Sigmoid colon (tissue), 6 donors: ENCODE measurements at regions not wholly inside any gene's neighbourhood (a gene's known extent, or its start where the extent isn't known, plus 50 kb on each side); places are given as distances from the start of the nearest gene placed in this dataset.
"Not testable (repeated sequence)": the region's sequence is repeated elsewhere in the genome, so short reads cannot be mapped to it uniquely, and the experiment has no call there.

Experiments
- DNase-seq: peaks from one replicate; pipeline ENCODE4 v3.0.0-alpha.2; 2019
- H3K27ac ChIP-seq, 4 donors: fragments of 200-600 bp; sonication (generic); one replicate each; pipeline ENCODE4 v1.5.1; 2016 to 2019; ENCODE audit warnings: mild to moderate bottlenecking in 1 of 4
- H3K27me3 ChIP-seq, 3 donors: fragments of 200-600 bp; sonication (generic); one replicate each; pipeline ENCODE4 v1.5.1; 2019; ENCODE audit warnings: mild to moderate bottlenecking in 1 of 3
- H3K36me3 ChIP-seq, 4 donors: fragments of 200-600 bp; sonication (generic); one replicate each; pipeline ENCODE4 v1.5.1; 2016 to 2019
- H3K4me1 ChIP-seq, 4 donors: fragments of 200-600 bp; sonication (generic); one replicate each; pipeline ENCODE4 v1.5.1; 2017 to 2019
- H3K4me3 ChIP-seq, 4 donors: fragments of 200-600 bp; sonication (generic); one replicate each; pipeline ENCODE4 v1.5.1; 2017 to 2019; ENCODE audit warnings: mild to moderate bottlenecking in 2 of 4, moderate library complexity in 1 of 4
- H3K9me3 ChIP-seq, 4 donors: fragments of 200-600 bp in 3 of 4; sonication (generic) in 3 of 4; one replicate each; pipeline versions ENCODE4 v1.5.1 to v1.6.1; 2013 to 2019
- EP300 ChIP-seq, 4 donors: sonication (generic); formaldehyde crosslinking; IDR thresholded peaks; one replicate each; pipeline ENCODE4 v1.6.1; 2017; ENCODE audit warnings: antibody characterized with exemption in 4 of 4
- POLR2A ChIP-seq, 2 donors: fragments of 450-650 bp; IDR thresholded peaks; one replicate each; pipeline ENCODE4 v1.6.1; 2016; ENCODE audit warnings: antibody characterized with exemption in 2 of 2, mild to moderate bottlenecking in 2 of 2, moderate library complexity in 2 of 2
- POLR2AphosphoS5 ChIP-seq, 4 donors: sonication (generic); formaldehyde crosslinking; IDR thresholded peaks; one replicate each; pipeline ENCODE4 v1.6.1; 2017; ENCODE audit warnings: antibody characterized with exemption in 4 of 4
- WGBS, 2 donors: extraction: QIAGEN DNeasy Blood & Tissue Kit; methylation state at CpG; one replicate each; pipeline ENCODE4 v1.1.7; 2013; 5-methylcytosine and 5-hydroxymethylcytosine counted together
- intact Hi-C: fragments of 100-400 bp; cut with DNase I; formaldehyde crosslinking; loops from one replicate; pipeline ENCODE4 v1.15.1; 2023
- TF ChIP-seq, protein P1 (sequence below), 4 experiments: fragments of 450-650 bp in 3 of 4; fragments of 200-600 bp in 1 of 4; IDR thresholded peaks; one replicate each; pipeline ENCODE4 v1.5.1; 2016 to 2019; ENCODE audit warnings: antibody characterized with exemption in 4 of 4, mild to moderate bottlenecking in 3 of 4, moderate library complexity in 2 of 4
- donor health status: healthy with polysubstance abuse.
- donor health status: healthy.

DNA sequence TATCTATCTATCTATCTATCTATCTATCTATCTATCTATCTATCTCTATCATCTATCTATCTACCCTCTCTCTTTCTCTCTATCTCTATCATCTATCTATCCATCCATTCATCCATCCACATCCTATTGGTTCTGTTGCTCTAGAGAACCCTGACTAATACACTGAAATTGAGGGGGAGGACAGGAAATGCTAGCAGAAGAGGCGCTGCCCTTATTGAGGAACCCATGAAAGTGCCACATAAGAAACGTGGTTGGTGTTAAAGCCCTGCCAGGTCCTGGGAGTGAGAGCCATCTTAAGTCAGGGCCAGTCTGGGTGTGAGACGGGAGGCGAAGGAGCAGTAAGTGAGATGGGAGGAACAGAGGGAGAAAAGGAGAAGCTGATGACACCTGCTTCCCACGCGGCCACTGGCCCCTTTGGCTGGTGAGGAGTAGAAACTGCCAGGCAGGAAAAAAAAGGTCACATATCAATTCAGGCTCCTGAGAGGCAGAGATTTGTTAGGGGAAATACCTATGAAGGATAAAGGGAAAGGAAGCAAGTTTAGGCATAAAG is 87.9 kb upstream of the PLET1 start:
- Histone ChIP-seq H3K27me3 (no peaks in the 10 kb centered on the region), H3K27ac (no peak overlapping the region), H3K36me3 (no peaks in the 10 kb centered on the region), H3K4me1 (peaks cover 0 to 14% (median 4%) of the 10 kb centered on the region in 4 donors), H3K4me3 (no peak overlapping the region), H3K9me3 (peaks cover 0 to 2% (median 0%) of the 10 kb centered on the region in 4 donors)
- no peak for DNase-seq
- intact Hi-C loops = no loop called here
- no peak for TF ChIP-seq POLR2AphosphoS5 (IDR thresholded peaks at IDR 0.05)
- TF ChIP-seq POLR2A (IDR thresholded peaks at IDR 0.05) = no peak
- TF ChIP-seq EP300 (IDR thresholded peaks at IDR 0.05) = no peak
- TF ChIP-seq, protein P1, sequence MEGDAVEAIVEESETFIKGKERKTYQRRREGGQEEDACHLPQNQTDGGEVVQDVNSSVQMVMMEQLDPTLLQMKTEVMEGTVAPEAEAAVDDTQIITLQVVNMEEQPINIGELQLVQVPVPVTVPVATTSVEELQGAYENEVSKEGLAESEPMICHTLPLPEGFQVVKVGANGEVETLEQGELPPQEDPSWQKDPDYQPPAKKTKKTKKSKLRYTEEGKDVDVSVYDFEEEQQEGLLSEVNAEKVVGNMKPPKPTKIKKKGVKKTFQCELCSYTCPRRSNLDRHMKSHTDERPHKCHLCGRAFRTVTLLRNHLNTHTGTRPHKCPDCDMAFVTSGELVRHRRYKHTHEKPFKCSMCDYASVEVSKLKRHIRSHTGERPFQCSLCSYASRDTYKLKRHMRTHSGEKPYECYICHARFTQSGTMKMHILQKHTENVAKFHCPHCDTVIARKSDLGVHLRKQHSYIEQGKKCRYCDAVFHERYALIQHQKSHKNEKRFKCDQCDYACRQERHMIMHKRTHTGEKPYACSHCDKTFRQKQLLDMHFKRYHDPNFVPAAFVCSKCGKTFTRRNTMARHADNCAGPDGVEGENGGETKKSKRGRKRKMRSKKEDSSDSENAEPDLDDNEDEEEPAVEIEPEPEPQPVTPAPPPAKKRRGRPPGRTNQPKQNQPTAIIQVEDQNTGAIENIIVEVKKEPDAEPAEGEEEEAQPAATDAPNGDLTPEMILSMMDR (IDR thresholded peaks at IDR 0.05) = no peak
- 81 to 88% methylated on average over 6 of the region's 6 CpGs for WGBS, 2 donors

DNA sequence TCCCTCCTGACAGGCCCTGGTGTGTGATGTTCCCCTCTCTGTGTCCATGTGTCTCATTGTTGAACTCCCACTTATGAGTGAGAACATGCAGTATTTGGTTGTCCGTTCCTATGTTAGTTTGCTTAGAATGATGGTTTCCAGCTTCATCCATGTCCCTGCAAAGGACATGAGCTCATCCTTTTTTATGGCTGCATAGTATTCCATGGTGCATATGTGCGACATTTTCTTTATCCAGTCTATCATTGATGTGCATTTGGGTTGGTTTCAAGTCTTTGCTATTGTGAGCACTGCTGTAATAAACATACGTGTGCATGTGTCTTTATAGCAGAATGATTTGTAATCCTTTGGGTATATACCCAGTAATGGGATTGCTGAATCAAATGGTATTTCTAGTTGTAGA is 90.8 kb upstream of the PLET1 start:
- H3K36me3 ChIP-seq, DNase-seq, H3K4me3 ChIP-seq, H3K27ac ChIP-seq, H3K9me3 ChIP-seq, H3K4me1 ChIP-seq, intact Hi-C loops, H3K27me3 ChIP-seq: not testable (repeated sequence)
- WGBS, 2 donors = 95 to 96% methylated on average over 3 of the region's 3 CpGs

DNA sequence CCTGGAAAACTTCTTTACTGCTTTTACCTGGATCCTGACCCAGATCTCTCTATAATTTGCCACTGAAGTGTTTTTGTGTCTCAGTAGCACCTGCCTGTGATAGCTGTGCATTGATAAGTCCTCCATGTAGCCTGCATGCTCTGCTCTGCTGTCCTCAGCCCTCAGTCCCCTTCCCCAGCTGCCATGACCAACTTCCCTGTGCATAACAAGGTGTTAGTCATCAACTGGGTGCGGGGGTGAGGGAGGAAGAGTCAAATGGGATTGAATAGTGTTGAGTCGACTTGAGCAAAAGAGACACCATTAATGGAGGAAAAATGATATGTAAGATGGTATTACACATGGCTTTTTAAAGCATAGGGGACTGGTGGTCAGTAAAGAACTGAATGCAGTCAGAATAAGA is 92.2 kb upstream of the PLET1 start:
- 84 to 87% methylated on average over 2 of the region's 2 CpGs for WGBS, 2 donors
- H3K9me3 ChIP-seq = peaks cover 0 to 2% (median 0%) of the 10 kb centered on the region in 4 donors
- no peaks in the 10 kb centered on the region for H3K27me3 ChIP-seq
- H3K4me3 ChIP-seq = no peak overlapping the region
- no peaks in the 10 kb centered on the region for H3K4me1 ChIP-seq
- intact Hi-C loops = no loop called here
- DNase-seq = no peak
- H3K27ac ChIP-seq = no peak overlapping the region
- H3K36me3 ChIP-seq = no peaks in the 10 kb centered on the region
- TF ChIP-seq, protein P1 (IDR thresholded peaks at IDR 0.05) = no peak
- no peak for TF ChIP-seq POLR2A (IDR thresholded peaks at IDR 0.05)

DNA sequence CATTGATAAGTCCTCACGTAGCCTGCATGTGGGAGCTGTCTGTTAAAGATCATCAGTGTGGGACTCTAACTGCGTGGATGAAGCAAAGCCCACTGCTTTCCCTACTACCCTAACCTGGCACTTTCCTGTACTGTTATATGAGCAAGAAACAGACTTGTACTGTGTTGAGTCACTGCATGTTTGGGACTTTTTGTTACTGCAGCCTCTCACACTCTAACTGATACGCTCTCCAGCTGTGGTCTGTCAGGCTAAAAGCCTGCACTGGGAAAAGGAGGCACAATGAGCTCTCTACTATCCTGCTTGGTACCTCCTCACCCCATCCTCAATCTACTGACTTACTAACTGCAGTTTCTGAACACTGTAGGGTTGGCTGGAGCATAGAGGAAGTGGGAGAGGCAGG is 93.7 kb upstream of the PLET1 start:
- WGBS, 2 donors = 93 to 95% methylated on average over 3 of the region's 3 CpGs
- no peak for TF ChIP-seq POLR2A (IDR thresholded peaks at IDR 0.05)

DNA sequence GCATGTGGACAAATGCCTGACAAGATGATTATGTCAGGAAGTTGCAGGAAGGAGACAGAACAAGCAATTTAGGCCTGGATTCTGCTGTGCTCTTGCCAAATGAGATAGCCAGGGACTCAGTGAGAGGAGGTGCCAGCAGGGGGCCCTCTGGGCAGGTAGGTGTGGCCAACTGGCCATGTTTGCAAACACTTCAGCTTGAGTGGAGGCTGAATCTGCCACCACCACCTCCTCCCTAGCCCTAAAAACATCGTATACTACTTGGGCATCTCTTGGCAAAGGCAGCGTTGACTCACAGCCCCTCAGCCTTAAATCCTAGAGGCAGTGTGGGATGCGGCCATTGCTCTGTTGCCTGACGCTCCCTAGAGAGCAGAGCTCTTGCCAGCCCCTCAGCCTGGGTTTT is 95.1 kb upstream of the PLET1 start:
- Histone ChIP-seq H3K27ac (no peak overlapping the region), H3K4me1 (no peaks in the 10 kb centered on the region), H3K9me3 (peaks cover 0 to 2% (median 0%) of the 10 kb centered on the region in 4 donors), H3K36me3 (no peaks in the 10 kb centered on the region), H3K4me3 (no peak overlapping the region), H3K27me3 (no peaks in the 10 kb centered on the region)
- no peak for TF ChIP-seq POLR2A (IDR thresholded peaks at IDR 0.05)
- no peak for DNase-seq
- intact Hi-C loops = no loop called here
- 81 to 85% methylated on average over 4 of the region's 4 CpGs for WGBS, 2 donors

More for the DNA sequence above, 93.7 kb upstream of the PLET1 start:
- no peak for DNase-seq
- H3K4me1 ChIP-seq = no peaks in the 10 kb centered on the region
- intact Hi-C loops = no loop called here
- no peak overlapping the region for H3K27ac ChIP-seq
- H3K36me3 ChIP-seq = no peaks in the 10 kb centered on the region
- no peak overlapping the region for H3K4me3 ChIP-seq
- H3K27me3 ChIP-seq = no peaks in the 10 kb centered on the region
- H3K9me3 ChIP-seq = peaks cover 0 to 2% (median 0%) of the 10 kb centered on the region in 4 donors

DNA sequence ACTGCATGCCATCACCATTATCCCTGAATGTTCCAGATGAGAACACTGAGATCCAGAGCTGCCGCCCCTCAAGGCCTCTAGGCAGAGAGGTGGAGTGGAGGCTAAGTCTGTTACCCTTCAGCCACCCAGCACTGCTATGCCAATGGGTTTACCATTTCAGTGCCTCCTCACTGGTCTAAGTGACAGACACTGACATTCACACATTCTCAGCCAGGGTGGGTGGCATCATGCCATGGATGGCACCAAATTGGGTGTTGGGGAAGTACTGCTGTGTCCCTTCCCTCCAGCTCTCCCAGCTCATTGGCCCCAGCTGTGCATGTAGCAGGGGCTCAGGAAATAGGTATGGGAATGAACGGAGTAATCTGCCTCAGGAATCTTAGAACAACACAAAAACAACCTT is 96.8 kb upstream of the PLET1 start:
- DNase-seq = no peak
- no peak for TF ChIP-seq POLR2A (IDR thresholded peaks at IDR 0.05)
- no peak for TF ChIP-seq EP300 (IDR thresholded peaks at IDR 0.05)
- no peak for TF ChIP-seq POLR2AphosphoS5 (IDR thresholded peaks at IDR 0.05)
- TF ChIP-seq, protein P1 (IDR thresholded peaks at IDR 0.05) = no peak
- Histone ChIP-seq H3K27me3 (no peaks in the 10 kb centered on the region), H3K27ac (no peak overlapping the region), H3K36me3 (no peaks in the 10 kb centered on the region), H3K9me3 (no peaks in the 10 kb centered on the region), H3K4me3 (no peak overlapping the region), H3K4me1 (no peaks in the 10 kb centered on the region)
- intact Hi-C loops = no loop called here
- WGBS, 2 donors = 87 to 88% methylated on average over 2 of the region's 2 CpGs
